Vagina (tissue), 2 donors: ENCODE measurements at regions not wholly inside any gene's neighbourhood (a gene's known extent, or its start where the extent isn't known, plus 50 kb on each side); places are given as distances from the start of the nearest gene placed in this dataset.

Experiments
- DNase-seq, 2 donors: peaks; one replicate each; pipeline ENCODE4 v3.0.0-alpha.2; 2017; ENCODE audit errors: extremely low spot score in 2 of 2
- H3K27ac ChIP-seq: fragments of 200-600 bp; sonication (generic); one replicate; pipeline ENCODE4 v1.5.1; 2019
- H3K27me3 ChIP-seq: fragments of 200-600 bp; sonication (generic); one replicate; pipeline ENCODE4 v1.5.1; 2019
- H3K36me3 ChIP-seq, 2 donors: fragments of 200-600 bp; sonication (generic); one replicate each; pipeline ENCODE4 v1.5.1; 2017 to 2019
- H3K4me1 ChIP-seq: fragments of 200-600 bp; sonication (generic); one replicate; pipeline ENCODE4 v1.5.1; 2019
- H3K4me3 ChIP-seq, 2 donors: fragments of 200-600 bp; sonication (generic); 1 replicate in 1 of 2; 2 replicates in 1 of 2; pipeline ENCODE4 v1.5.1; 2016 to 2019
- H3K9me3 ChIP-seq: fragments of 200-600 bp; sonication (generic); one replicate; pipeline ENCODE4 v1.5.1; 2019
- POLR2A ChIP-seq, 2 donors: fragments of 450-650 bp; IDR thresholded peaks; one replicate each; pipeline ENCODE4 v1.6.1; 2017; ENCODE audit warnings: antibody characterized with exemption in 2 of 2, mild to moderate bottlenecking in 2 of 2, moderate library complexity in 2 of 2
- POLR2AphosphoS5 ChIP-seq, 2 donors: sonication (generic); formaldehyde crosslinking; IDR thresholded peaks; one replicate each; pipeline ENCODE4 v1.9.0; 2017; ENCODE audit warnings: antibody characterized with exemption in 2 of 2, mild to moderate bottlenecking in 2 of 2, low read depth in 1 of 2; ENCODE audit not compliant: insufficient read depth in 1 of 2
- intact Hi-C: fragments of 100-400 bp; cut with DNase I; formaldehyde crosslinking; loops from one replicate; pipeline ENCODE4 v1.15.1; 2023
- TF ChIP-seq, protein P1 (sequence below), 3 experiments: fragments of 450-650 bp in 2 of 3; fragments of 200-600 bp in 1 of 3; sonication (generic) in 1 of 3; IDR thresholded peaks; one replicate each; pipeline ENCODE4 v1.5.1; 2017 to 2019; ENCODE audit warnings: antibody characterized with exemption in 3 of 3, mild to moderate bottlenecking in 2 of 3, moderate library complexity in 2 of 3

DNA sequence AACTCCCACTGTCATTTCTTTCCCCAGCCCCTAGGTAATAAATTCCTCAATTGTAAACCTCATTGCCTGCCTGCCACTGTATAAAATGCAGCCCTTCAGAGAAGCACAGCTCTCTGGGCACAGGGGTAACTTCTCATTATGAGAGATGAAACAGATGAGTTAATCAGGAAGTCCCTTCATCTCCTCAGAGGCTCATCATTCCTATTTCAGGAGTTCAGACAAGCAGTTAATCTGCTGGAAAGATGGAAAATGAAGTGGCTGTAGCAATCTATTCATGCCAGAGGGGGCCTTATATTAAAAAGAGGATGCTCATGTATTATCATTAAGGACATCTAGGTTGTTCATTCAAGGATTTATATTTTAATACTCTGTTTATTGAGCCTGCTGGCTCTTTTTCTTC, 519.5 kb upstream of the LMCD1 start:
- Histone ChIP-seq H3K4me1 (no peaks in the 10 kb centered on the region), H3K4me3 (no peak overlapping the region), H3K27me3 (no peaks in the 10 kb centered on the region), H3K9me3 (no peaks in the 10 kb centered on the region), H3K36me3 (no peaks in the 10 kb centered on the region), H3K27ac (no peak overlapping the region)
- intact Hi-C loops: no loop called here
- no peak for DNase-seq
- TF ChIP-seq POLR2AphosphoS5 (IDR thresholded peaks at IDR 0.05; ENCODE audit: insufficient read depth in 1 of 2, low read depth in 1 of 2) (no peak), POLR2A (IDR thresholded peaks at IDR 0.05) (no peak)
- TF ChIP-seq, protein P1, sequence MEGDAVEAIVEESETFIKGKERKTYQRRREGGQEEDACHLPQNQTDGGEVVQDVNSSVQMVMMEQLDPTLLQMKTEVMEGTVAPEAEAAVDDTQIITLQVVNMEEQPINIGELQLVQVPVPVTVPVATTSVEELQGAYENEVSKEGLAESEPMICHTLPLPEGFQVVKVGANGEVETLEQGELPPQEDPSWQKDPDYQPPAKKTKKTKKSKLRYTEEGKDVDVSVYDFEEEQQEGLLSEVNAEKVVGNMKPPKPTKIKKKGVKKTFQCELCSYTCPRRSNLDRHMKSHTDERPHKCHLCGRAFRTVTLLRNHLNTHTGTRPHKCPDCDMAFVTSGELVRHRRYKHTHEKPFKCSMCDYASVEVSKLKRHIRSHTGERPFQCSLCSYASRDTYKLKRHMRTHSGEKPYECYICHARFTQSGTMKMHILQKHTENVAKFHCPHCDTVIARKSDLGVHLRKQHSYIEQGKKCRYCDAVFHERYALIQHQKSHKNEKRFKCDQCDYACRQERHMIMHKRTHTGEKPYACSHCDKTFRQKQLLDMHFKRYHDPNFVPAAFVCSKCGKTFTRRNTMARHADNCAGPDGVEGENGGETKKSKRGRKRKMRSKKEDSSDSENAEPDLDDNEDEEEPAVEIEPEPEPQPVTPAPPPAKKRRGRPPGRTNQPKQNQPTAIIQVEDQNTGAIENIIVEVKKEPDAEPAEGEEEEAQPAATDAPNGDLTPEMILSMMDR (IDR thresholded peaks at IDR 0.05): no peak

DNA sequence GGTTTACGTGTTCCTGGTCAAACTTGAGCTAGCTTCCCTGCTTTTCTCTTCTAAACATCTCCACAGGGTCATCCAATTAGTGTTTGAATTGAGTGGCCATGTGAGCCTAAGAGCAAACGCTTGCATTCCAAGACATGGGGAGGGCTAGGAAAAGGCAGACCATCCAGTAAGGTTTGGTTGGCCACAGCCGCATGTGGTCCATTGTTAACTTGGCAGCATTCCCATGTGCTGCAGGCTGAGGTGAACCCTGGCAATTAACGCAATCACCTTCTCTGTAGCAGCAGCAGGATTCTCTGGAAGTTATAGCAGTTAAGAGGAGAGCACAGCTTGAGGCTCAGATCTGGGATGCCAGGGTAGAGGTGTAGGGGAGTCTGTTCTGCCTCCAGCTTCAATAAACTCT, 502.2 kb upstream of the LMCD1 start:
- Histone ChIP-seq H3K27me3 (no peaks in the 10 kb centered on the region), H3K9me3 (no peaks in the 10 kb centered on the region), H3K4me1 (no peaks in the 10 kb centered on the region), H3K27ac (no peak overlapping the region), H3K36me3 (no peaks in the 10 kb centered on the region), H3K4me3 (no peak overlapping the region)
- intact Hi-C loops: no loop called here
- no peak for DNase-seq
- TF ChIP-seq POLR2A (IDR thresholded peaks at IDR 0.05) (no peak), POLR2AphosphoS5 (IDR thresholded peaks at IDR 0.05; ENCODE audit: insufficient read depth in 1 of 2, low read depth in 1 of 2) (no peak)
- TF ChIP-seq, protein P1 (IDR thresholded peaks at IDR 0.05): no peak

DNA sequence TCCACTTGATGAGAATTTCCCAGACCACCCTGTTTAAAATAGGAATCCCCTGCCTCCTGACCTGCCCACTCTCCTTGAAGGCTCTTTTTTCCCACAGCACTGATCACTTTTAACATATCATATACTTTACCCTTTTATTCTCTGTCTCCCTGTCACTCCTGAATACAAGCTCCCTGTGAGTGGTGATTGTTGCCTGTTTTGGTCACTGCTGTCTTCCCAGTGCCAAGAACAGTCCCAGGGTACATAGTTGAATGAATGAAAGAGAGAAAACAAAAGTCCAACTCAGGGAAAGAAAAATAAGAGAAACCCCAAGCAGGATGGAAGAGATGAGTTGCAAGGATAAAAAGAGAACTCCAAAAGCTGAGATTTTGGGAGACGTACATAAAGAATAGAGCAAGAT, 500.3 kb upstream of the LMCD1 start:
- intact Hi-C loops: no loop called here
- H3K36me3 ChIP-seq: no peaks in the 10 kb centered on the region
- H3K27ac ChIP-seq: no peak overlapping the region
- H3K9me3 ChIP-seq: no peaks in the 10 kb centered on the region
- TF ChIP-seq POLR2AphosphoS5 (IDR thresholded peaks at IDR 0.05; ENCODE audit: insufficient read depth in 1 of 2, low read depth in 1 of 2): no peak
- TF ChIP-seq, protein P1 (IDR thresholded peaks at IDR 0.05): no peak
- TF ChIP-seq POLR2A (IDR thresholded peaks at IDR 0.05): no peak
- no peak for DNase-seq
- no peaks in the 10 kb centered on the region for H3K27me3 ChIP-seq
- no peak overlapping the region for H3K4me3 ChIP-seq
- H3K4me1 ChIP-seq: no peaks in the 10 kb centered on the region

DNA sequence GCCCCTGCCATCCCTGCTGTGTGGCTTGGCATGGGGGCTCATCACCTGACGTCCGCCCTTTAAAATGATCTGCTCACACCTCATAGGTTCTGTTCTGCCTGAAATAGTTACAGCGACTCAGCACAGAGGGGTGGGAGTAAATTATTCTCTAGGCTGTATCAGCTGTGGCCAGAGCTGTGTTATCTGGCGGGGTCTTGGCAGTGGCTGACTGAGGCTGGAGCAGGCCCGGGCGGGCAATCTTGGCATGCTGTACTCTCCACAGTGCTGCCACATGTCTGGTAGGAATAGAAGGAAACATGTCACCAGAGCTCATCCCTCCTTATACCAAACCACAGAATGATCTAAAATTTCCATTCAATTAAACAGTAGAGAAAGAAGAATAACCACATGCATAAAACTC, 499.9 kb upstream of the LMCD1 start:
- no peaks in the 10 kb centered on the region for H3K9me3 ChIP-seq
- TF ChIP-seq POLR2AphosphoS5 (IDR thresholded peaks at IDR 0.05; ENCODE audit: insufficient read depth in 1 of 2, low read depth in 1 of 2) (no peak), POLR2A (IDR thresholded peaks at IDR 0.05) (no peak)
- TF ChIP-seq, protein P1 (IDR thresholded peaks at IDR 0.05): no peak
- no peak overlapping the region for H3K4me3 ChIP-seq
- H3K27ac ChIP-seq: no peak overlapping the region
- H3K27me3 ChIP-seq: no peaks in the 10 kb centered on the region
- intact Hi-C loops: no loop called here
- no peaks in the 10 kb centered on the region for H3K4me1 ChIP-seq
- DNase-seq: no peak
- no peaks in the 10 kb centered on the region for H3K36me3 ChIP-seq

DNA sequence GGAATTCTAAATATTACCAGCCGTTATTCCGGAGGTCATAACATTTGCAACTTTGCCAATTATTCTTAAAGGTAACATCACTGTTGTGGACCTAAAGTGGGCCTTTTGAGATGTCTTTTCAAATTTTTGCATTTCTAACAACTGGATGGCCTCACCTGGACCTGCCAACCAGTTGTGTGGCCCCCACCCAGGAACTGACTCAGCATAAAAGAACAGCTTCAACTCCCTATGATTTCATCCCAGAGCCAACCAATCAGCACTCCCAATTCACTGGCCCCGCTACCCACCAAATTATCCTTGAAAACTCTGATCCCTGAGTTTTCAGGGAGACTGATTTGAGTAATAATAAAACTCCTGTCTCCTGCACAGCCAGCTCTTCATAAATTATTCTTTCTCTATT, 489.7 kb upstream of the LMCD1 start:
- no peak for DNase-seq
- Histone ChIP-seq H3K27ac (no peak overlapping the region), H3K9me3 (no peaks in the 10 kb centered on the region), H3K4me3 (no peak overlapping the region), H3K27me3 (no peaks in the 10 kb centered on the region), H3K4me1 (no peaks in the 10 kb centered on the region), H3K36me3 (no peaks in the 10 kb centered on the region)
- TF ChIP-seq POLR2AphosphoS5 (IDR thresholded peaks at IDR 0.05; ENCODE audit: insufficient read depth in 1 of 2, low read depth in 1 of 2) (no peak), POLR2A (IDR thresholded peaks at IDR 0.05) (no peak)
- TF ChIP-seq, protein P1 (IDR thresholded peaks at IDR 0.05): no peak
- intact Hi-C loops: no loop called here
